ENCODE measurements at regions not wholly inside any gene's neighbourhood (a gene's known extent, or its start where the extent isn't known, plus 50 kb on each side); places are given as distances from the start of the nearest gene placed in this dataset.

- POLR2A ChIA-PET (ENCODE audit: unreplicated experiment), result no interaction called here
- H3K27me3 ChIP-seq (ENCODE audit: control insufficient read depth, insufficient read depth, low read length), result no peaks in the 10 kb centered on the region
- no peaks in the 10 kb centered on the region for H3K9me3 ChIP-seq (ENCODE audit: control insufficient read depth, insufficient read depth, low read length)
- H3K4me3 ChIP-seq (ENCODE audit: insufficient read depth, low read depth, low read length), result no peak overlapping the region
- H3K36me3 ChIP-seq (ENCODE audit: control insufficient read depth, insufficient read depth, low read length), result peaks cover 3% of the 10 kb centered on the region; the same call in 1 of the 2 replicates
- no peak overlapping the region for H3K27ac ChIP-seq (ENCODE audit: insufficient read depth, low read length)
- no peak overlapping the region for H2BK5ac ChIP-seq (ENCODE audit: low read depth, low read length, poor library complexity, severe bottlenecking)
- H3K4me1 ChIP-seq (ENCODE audit: control insufficient read depth, insufficient read depth, low read length), result peaks cover 2% of the 10 kb centered on the region
- H4K8ac ChIP-seq (ENCODE audit: low read depth in 2 of 2, low read length in 2 of 2), result no peak overlapping the region
- H4K5ac ChIP-seq (ENCODE audit: low read depth, low read length), result peak overlapping the region; percentile 8; the same call in 1 of the 2 replicates
- H3K14ac ChIP-seq (replicated peaks; ENCODE audit: low read depth, low read length), result no peak overlapping the region; the same call in 1 of the 2 replicates
- no peak overlapping the region for H3K9ac ChIP-seq (ENCODE audit: low read depth, low read length)
- ATAC-seq (ENCODE audit: low read depth) (no peak), DNase-seq (no peak)
- no TSS peak for BruUV-seq (replicated peaks)
- no peak overlapping the region for H2AFZ ChIP-seq (replicated peaks; ENCODE audit: low read length, poor library complexity)
- H4K20me1 ChIP-seq (ENCODE audit: insufficient read depth, low read length), result no peaks in the 10 kb centered on the region
- in situ Hi-C loops (cut with MboI; ENCODE audit: low sequenced_read_pairs) (no loop called here), dilution Hi-C loops (cut with HindIII; ENCODE audit: low sequenced_read_pairs, unreplicated experiment) (no loop called here), intact Hi-C loops (cut with micrococcal nuclease) (no loop called here)
- no peak for TF ChIP-seq RAD21 (IDR thresholded peaks at IDR 0.05; ENCODE audit: low read length)
- TF ChIP-seq MAZ (IDR thresholded peaks at IDR 0.05; ENCODE audit: borderline replicate concordance, low read depth, low read length), result no peak
- no peak for TF ChIP-seq POLR2A (IDR thresholded peaks at IDR 0.05; ENCODE audit: low read depth, low read length)
- no peak for TF ChIP-seq MXI1 (IDR thresholded peaks at IDR 0.05; ENCODE audit: borderline replicate concordance, low read depth, low read length)
- TF ChIP-seq CHD1 (IDR thresholded peaks at IDR 0.05; ENCODE audit: low read depth, low read length), result no peak
- TF ChIP-seq ELK1 (IDR thresholded peaks at IDR 0.05; ENCODE audit: borderline replicate concordance, low read depth, low read length), result no peak
- TF ChIP-seq RFX5 (IDR thresholded peaks at IDR 0.05; ENCODE audit: low read depth, low read length), result no peak
- TF ChIP-seq NFE2L2 (IDR thresholded peaks at IDR 0.05; ENCODE audit: low read depth, low read length), result no peak
- TF ChIP-seq USF2 (IDR thresholded peaks at IDR 0.05; ENCODE audit: low read depth, low read length), result no peak
- TF ChIP-seq CTCF (conservative IDR thresholded peaks at IDR 0.05; ENCODE audit: low read depth, low read length), result no peak
- TF ChIP-seq RCOR1 (IDR thresholded peaks at IDR 0.05; ENCODE audit: insufficient replicate concordance, low read length), result no peak
- TF ChIP-seq SMC3 (IDR thresholded peaks at IDR 0.05; ENCODE audit: low read depth, low read length), result no peak
- TF ChIP-seq FOS (IDR thresholded peaks at IDR 0.05; ENCODE audit: low read depth, low read length), result no peak
- no peak for TF ChIP-seq BHLHE40 (IDR thresholded peaks at IDR 0.05; ENCODE audit: low read depth, low read length)
- no peak; the same call in 1 of the 2 replicates for TF ChIP-seq MAFK (IDR thresholded peaks at IDR 0.05; ENCODE audit: low read depth, low read length)
- no peak for TF ChIP-seq CEBPB (IDR thresholded peaks at IDR 0.05; ENCODE audit: low read depth, low read length)
- no peak overlapping the region for H4K91ac ChIP-seq (ENCODE audit: insufficient read depth, low read depth, low read length)
- H3K18ac ChIP-seq (ENCODE audit: low read depth, low read length), result no peak overlapping the region
- H2BK120ac ChIP-seq (ENCODE audit: low read depth, low read length), result no peak overlapping the region
- no CpG with 5 or more reads among the region's 4 CpGs for WGBS, 2 experiments (ENCODE audit: extremely low coverage in 2 of 2, insufficient read length in 1 of 2)
- H3K23ac ChIP-seq (ENCODE audit: low read depth, low read length), result no peak overlapping the region
- no peak overlapping the region for H2AK9ac ChIP-seq (replicated peaks; ENCODE audit: low read depth, low read length, poor library complexity)
- no peak overlapping the region; the same call in 1 of the 2 replicates for H3K4ac ChIP-seq (ENCODE audit: low read depth, low read length)
- H3K9me1 ChIP-seq (ENCODE audit: insufficient read depth, low read length), result peaks cover 6% of the 10 kb centered on the region; the same call in 1 of the 2 replicates
- no peak overlapping the region for H2BK15ac ChIP-seq (ENCODE audit: low read depth, low read length)
- H2AK5ac ChIP-seq (ENCODE audit: low read depth, low read length), result no peak overlapping the region
- H2BK20ac ChIP-seq (ENCODE audit: low read depth, low read length), result no peak overlapping the region
- peaks cover 7 to 16% of the 10 kb centered on the region in 2 experiments for H3K79me1 ChIP-seq (ENCODE audit: low read depth in 1 of 2, low read length in 2 of 2)
- H3K56ac ChIP-seq (ENCODE audit: extremely low read depth, insufficient read depth, low read length), result no peak overlapping the region
- CTCF ChIA-PET, result no interaction called here
- H3K4me2 ChIP-seq (ENCODE audit: low read depth, low read length), result no peak overlapping the region
These were observed 299.7 kb upstream of the RGS6 start for GRCh38 chr14:71632440-71632946.
